ENCODE measurements at regions not wholly inside any gene's neighbourhood (a gene's known extent, or its start where the extent isn't known, plus 50 kb on each side); places are given as distances from the start of the nearest gene placed in this dataset.

GRCh38 chr1:54456921-54457529 lies 50.8 kb upstream of the SSBP3 start:
- TF ChIP-seq CTCF (IDR thresholded peaks at IDR 0.05) (no peak), POLR2A (IDR thresholded peaks at IDR 0.05) (no peak)

All from lower leg skin (tissue), 3 donors.